NCI-H2029 treated with DMSO at 0.1 percent for 48 hours (cell line): ENCODE measurements at regions not wholly inside any gene's neighbourhood (a gene's known extent, or its start where the extent isn't known, plus 50 kb on each side); places are given as distances from the start of the nearest gene placed in this dataset.
"Not testable (repeated sequence)": the region's sequence is repeated elsewhere in the genome, so short reads cannot be mapped to it uniquely, and the experiment has no call there.

Source experiments
- DNase-seq: peaks from one replicate; lab custom pipeline; 2025; lab: John Stamatoyannopoulos, UW

GRCh38 chr5:82603033-82603987, 325.2 kb upstream of the RPS23 start:
- DNase-seq = no peak

GRCh38 chr5:82601861-82602260, 323.7 kb upstream of the RPS23 start:
- no peak for DNase-seq

GRCh38 chr5:82601077-82601476, 322.9 kb upstream of the RPS23 start:
- DNase-seq = no peak

- no peak for DNase-seq
These were observed 321.5 kb upstream of the RPS23 start for GRCh38 chr5:82599692-82600091.

GRCh38 chr5:82599030-82599429, 320.9 kb upstream of the RPS23 start:
- DNase-seq = no peak

GRCh38 chr5:82597437-82597836, 319.3 kb upstream of the RPS23 start:
- no peak for DNase-seq

- DNase-seq = no peak
These were observed 318.3 kb upstream of the RPS23 start for GRCh38 chr5:82596451-82596850.

GRCh38 chr5:82595113-82595512, 317.0 kb upstream of the RPS23 start:
- DNase-seq = no peak

- DNase-seq = no peak
These were observed 315.9 kb upstream of the RPS23 start for GRCh38 chr5:82594097-82594496.

GRCh38 chr5:82593481-82593880, 315.3 kb upstream of the RPS23 start:
- no peak for DNase-seq

GRCh38 chr5:82591021-82591515, 312.9 kb upstream of the RPS23 start:
- no peak for DNase-seq

- DNase-seq = no peak
These were observed 312.0 kb upstream of the RPS23 start for GRCh38 chr5:82590112-82590511.

GRCh38 chr5:82586661-82587310, 308.6 kb upstream of the RPS23 start:
- no peak for DNase-seq

- no peak for DNase-seq
These were observed 308.0 kb upstream of the RPS23 start for GRCh38 chr5:82586181-82586580.

GRCh38 chr5:82584631-82585030, 306.5 kb upstream of the RPS23 start:
- DNase-seq = no peak

GRCh38 chr5:82583331-82583730, 305.2 kb upstream of the RPS23 start:
- not testable (repeated sequence) for DNase-seq

GRCh38 chr5:82564963-82565362, 286.8 kb upstream of the RPS23 start:
- DNase-seq = no peak

GRCh38 chr5:82563745-82564144, 285.6 kb upstream of the RPS23 start:
- no peak for DNase-seq

- DNase-seq = no peak
These were observed 284.6 kb upstream of the RPS23 start for GRCh38 chr5:82562696-82563240.

GRCh38 chr5:82561797-82562196, 283.6 kb upstream of the RPS23 start:
- no peak for DNase-seq

GRCh38 chr5:82560969-82561368, 282.8 kb upstream of the RPS23 start:
- DNase-seq = no peak

GRCh38 chr5:82560561-82560960, 282.4 kb upstream of the RPS23 start:
- DNase-seq = no peak

GRCh38 chr5:82551840-82552385, 273.8 kb upstream of the RPS23 start:
- DNase-seq = no peak
